ENCODE measurements at regions not wholly inside any gene's neighbourhood (a gene's known extent, or its start where the extent isn't known, plus 50 kb on each side); places are given as distances from the start of the nearest gene placed in this dataset.

- TF ChIP-seq CTCF (conservative IDR thresholded peaks at IDR 0.05; ENCODE audit: low read length): no peak
- no peak for TF ChIP-seq EZH2phosphoT487 (IDR thresholded peaks at IDR 0.05; ENCODE audit: borderline replicate concordance, low read depth, low read length)
These were observed 85.2 kb upstream of the ZP4 start for GRCh38 chr1:237975903-237976302.

All from OCI-LY7 (cell line).